PC-3 (cell line): ENCODE measurements at regions not wholly inside any gene's neighbourhood (a gene's known extent, or its start where the extent isn't known, plus 50 kb on each side); places are given as distances from the start of the nearest gene placed in this dataset.

ENCODE experiments used
- EZH2 ChIP-seq: fragments of 300-600 bp; sonication (generic); IDR thresholded peaks from one replicate; pipeline ENCODE4 v1.6.1; 2017; ENCODE audit warnings: antibody characterized with exemption, mild to moderate bottlenecking, low read length; ENCODE audit not compliant: unreplicated experiment
- EZH2phosphoT487 ChIP-seq: fragments of 300-600 bp; sonication (generic); IDR thresholded peaks from 2 replicates; pipeline ENCODE4 v1.6.1; 2018; ENCODE audit warnings: mild to moderate bottlenecking, antibody characterized with exemption, low read length, borderline replicate concordance

- TF ChIP-seq EZH2phosphoT487 (no peak), EZH2 (no peak)
Observed at GRCh38 chrX:118252967-118253366, 92.9 kb upstream of the WDR44 start.
